Stomach (tissue), 4 donors: ENCODE measurements at regions not wholly inside any gene's neighbourhood (a gene's known extent, or its start where the extent isn't known, plus 50 kb on each side); places are given as distances from the start of the nearest gene placed in this dataset.

ENCODE experiments used
- CTCF ChIP-seq, 7 experiments: fragments of 450-650 bp in 4 of 7; fragments of 200-600 bp in 3 of 7; sonication (generic) in 3 of 7; IDR thresholded peaks; one replicate each; pipeline ENCODE4 v1.5.1; 2016 to 2019; ENCODE audit warnings: antibody characterized with exemption in 7 of 7, control low read depth in 2 of 7, mild to moderate bottlenecking in 1 of 7
- POLR2A ChIP-seq, 4 donors: fragments of 450-650 bp; IDR thresholded peaks; one replicate each; pipeline ENCODE4 v1.6.1; 2016; ENCODE audit warnings: antibody characterized with exemption in 4 of 4, control low read depth in 2 of 4, mild to moderate bottlenecking in 1 of 4, moderate library complexity in 1 of 4
- POLR2AphosphoS5 ChIP-seq, 3 donors: sonication (generic); formaldehyde crosslinking; IDR thresholded peaks; one replicate each; pipeline ENCODE4 v1.6.1; 2016; ENCODE audit warnings: antibody characterized with exemption in 3 of 3

- TF ChIP-seq CTCF (IDR thresholded peaks at IDR 0.05) = no peak
- TF ChIP-seq POLR2A (IDR thresholded peaks at IDR 0.05) = no peak
- no peak for TF ChIP-seq POLR2AphosphoS5 (IDR thresholded peaks at IDR 0.05)
Measured at GRCh38 chrX:5250106-5250505, 978.6 kb downstream of the NLGN4X start.
